Activated CD8-positive, alpha-beta T cell treated with anti-CD3 and anti-CD28 coated beads, Interleukin-2, amount 10 ng/mL, durations not matched to agents 7 days and 5 days (primary cell): ENCODE measurements at regions not wholly inside any gene's neighbourhood (a gene's known extent, or its start where the extent isn't known, plus 50 kb on each side); places are given as distances from the start of the nearest gene placed in this dataset.

Experiments used
- ATAC-seq: fragments of 150-1000 bp; cut with Tn5 transposase; one replicate; pipeline ENCODE4 v1.10.0; 2021; ENCODE audit warnings: moderate library complexity
- CTCF ChIA-PET: fragments of 350-600 bp; sonication (Branson Sonifier 250); formaldehyde crosslinking; loops from one replicate; lab custom pipeline; 2021; ENCODE audit warnings: antibody characterized with exemption; lab: Charles Lee
- POLR2A ChIA-PET: fragments of 350-600 bp; sonication (Branson Sonifier 250); formaldehyde crosslinking; loops from one replicate; lab custom pipeline; 2021; ENCODE audit warnings: antibody characterized with exemption; lab: Charles Lee
- DNase-seq: peaks from one replicate; pipeline ENCODE4 v3.0.0-alpha.2; 2020
- H3K27ac Mint-ChIP-seq: one replicate; pipeline ENCODE4 v1.8.0; 2021; ENCODE audit warnings: mild to moderate bottlenecking, mixed read lengths
- H3K27me3 Mint-ChIP-seq: one replicate; pipeline ENCODE4 v1.8.0; 2021; ENCODE audit warnings: low read depth, mixed read lengths
- H3K36me3 Mint-ChIP-seq: one replicate; pipeline ENCODE4 v1.8.0; 2021; ENCODE audit warnings: low read depth, mixed read lengths
- H3K4me1 Mint-ChIP-seq: one replicate; pipeline ENCODE4 v1.8.0; 2021; ENCODE audit warnings: low read depth, mixed read lengths
- H3K4me3 Mint-ChIP-seq: one replicate; pipeline ENCODE4 v1.8.0; 2021; ENCODE audit warnings: mild to moderate bottlenecking, mixed read lengths
- H3K9me3 Mint-ChIP-seq: one replicate; pipeline ENCODE4 v1.8.0; 2022; ENCODE audit warnings: mixed read lengths; ENCODE audit not compliant: insufficient read depth

GRCh38 chr15:98438326-98438725 lies 210.0 kb upstream of the IGF1R start:
- H3K27me3 Mint-ChIP-seq, result peaks cover 3% of the 10 kb centered on the region
- no peaks in the 10 kb centered on the region for H3K9me3 Mint-ChIP-seq
- no peak overlapping the region for H3K4me3 Mint-ChIP-seq
- CTCF ChIA-PET, result no interaction called here
- POLR2A ChIA-PET, result no interaction called here
- ATAC-seq, result no peak
- H3K27ac Mint-ChIP-seq, result no peak overlapping the region
- no peak for DNase-seq
- H3K4me1 Mint-ChIP-seq, result peaks cover 6% of the 10 kb centered on the region
- no peaks in the 10 kb centered on the region for H3K36me3 Mint-ChIP-seq

- H3K27me3 Mint-ChIP-seq, result peaks cover 7% of the 10 kb centered on the region
- no peaks in the 10 kb centered on the region for H3K36me3 Mint-ChIP-seq
- DNase-seq (no peak), ATAC-seq (no peak)
- H3K4me1 Mint-ChIP-seq, result peaks cover 6% of the 10 kb centered on the region
- ChIA-PET POLR2A (no interaction called here), CTCF (no interaction called here)
- no peak overlapping the region for H3K27ac Mint-ChIP-seq
- no peaks in the 10 kb centered on the region for H3K9me3 Mint-ChIP-seq
- H3K4me3 Mint-ChIP-seq, result no peak overlapping the region
Measured at GRCh38 chr15:98438907-98439306, 209.4 kb upstream of the IGF1R start.

GRCh38 chr15:98439523-98439942 lies 208.8 kb upstream of the IGF1R start:
- ChIA-PET POLR2A (no interaction called here), CTCF (interaction anchor here (1.3 kb wide), 1 partner anchor 207 kb away, joined by 3 read pairs; no protein-coding TSS in a partner anchor)
- Mint-ChIP-seq H3K4me3 (no peak overlapping the region), H3K27ac (no peak overlapping the region), H3K4me1 (peaks cover 6% of the 10 kb centered on the region), H3K27me3 (peaks cover 9% of the 10 kb centered on the region), H3K36me3 (no peaks in the 10 kb centered on the region), H3K9me3 (no peaks in the 10 kb centered on the region)
- ATAC-seq (no peak), DNase-seq (no peak)

GRCh38 chr15:98440917-98441316 lies 207.4 kb upstream of the IGF1R start:
- POLR2A ChIA-PET, result no interaction called here
- Mint-ChIP-seq H3K4me3 (no peak overlapping the region), H3K27ac (no peak overlapping the region), H3K36me3 (no peaks in the 10 kb centered on the region), H3K4me1 (peaks cover 6% of the 10 kb centered on the region), H3K9me3 (no peaks in the 10 kb centered on the region), H3K27me3 (peaks cover 9% of the 10 kb centered on the region)
- ATAC-seq, result no peak
- DNase-seq, result no peak
- CTCF ChIA-PET, result interaction anchor here (1.1 to 1.3 kb wide), 2 partner anchors 13 to 206 kb away, joined by 3 read pairs; no protein-coding TSS in a partner anchor

GRCh38 chr15:98441599-98441998 lies 206.7 kb upstream of the IGF1R start:
- DNase-seq, result no peak
- POLR2A ChIA-PET, result no interaction called here
- Mint-ChIP-seq H3K9me3 (no peaks in the 10 kb centered on the region), H3K27me3 (peaks cover 9% of the 10 kb centered on the region), H3K36me3 (no peaks in the 10 kb centered on the region), H3K4me1 (peaks cover 6% of the 10 kb centered on the region), H3K4me3 (no peak overlapping the region), H3K27ac (no peak overlapping the region)
- ATAC-seq, result no peak
- CTCF ChIA-PET, result interaction anchor here (0.8 to 1.1 kb wide), 5 partner anchors 78 to 634 kb away, joined by 3 to 5 read pairs (median 4); no protein-coding TSS in a partner anchor

GRCh38 chr15:98442379-98442833 lies 205.9 kb upstream of the IGF1R start:
- H3K27ac Mint-ChIP-seq, result no peak overlapping the region
- ChIA-PET CTCF (interaction anchor here (0.7 to 1.5 kb wide), 8 partner anchors 16 to 634 kb away, joined by 3 to 9 read pairs (median 4); no protein-coding TSS in a partner anchor), POLR2A (no interaction called here)
- no peak overlapping the region for H3K4me3 Mint-ChIP-seq
- H3K9me3 Mint-ChIP-seq, result no peaks in the 10 kb centered on the region
- H3K36me3 Mint-ChIP-seq, result no peaks in the 10 kb centered on the region
- peaks cover 6% of the 10 kb centered on the region for H3K4me1 Mint-ChIP-seq
- peak; percentile 65 for DNase-seq
- peaks cover 9% of the 10 kb centered on the region for H3K27me3 Mint-ChIP-seq
- ATAC-seq, result peak; percentile 79

GRCh38 chr15:98442901-98443300 lies 205.4 kb upstream of the IGF1R start:
- peaks cover 9% of the 10 kb centered on the region for H3K27me3 Mint-ChIP-seq
- CTCF ChIA-PET, result interaction anchor here (0.7 to 1.5 kb wide), 5 partner anchors 17 to 634 kb away, joined by 3 to 9 read pairs (median 4); no protein-coding TSS in a partner anchor
- H3K36me3 Mint-ChIP-seq, result no peaks in the 10 kb centered on the region
- ATAC-seq, result no peak
- H3K9me3 Mint-ChIP-seq, result no peaks in the 10 kb centered on the region
- H3K4me1 Mint-ChIP-seq, result peaks cover 6% of the 10 kb centered on the region
- no peak overlapping the region for H3K27ac Mint-ChIP-seq
- no peak overlapping the region for H3K4me3 Mint-ChIP-seq
- DNase-seq, result no peak
- POLR2A ChIA-PET, result no interaction called here

- Mint-ChIP-seq H3K4me1 (peaks cover 6% of the 10 kb centered on the region), H3K36me3 (no peaks in the 10 kb centered on the region), H3K27me3 (peaks cover 9% of the 10 kb centered on the region), H3K4me3 (no peak overlapping the region), H3K27ac (no peak overlapping the region), H3K9me3 (no peaks in the 10 kb centered on the region)
- no peak for ATAC-seq
- DNase-seq, result no peak
- ChIA-PET POLR2A (no interaction called here), CTCF (interaction anchor here (1.5 kb wide), 2 partner anchors 461 to 633 kb away, joined by 3 to 9 read pairs; no protein-coding TSS in a partner anchor)
Measured at GRCh38 chr15:98443526-98443925, 204.8 kb upstream of the IGF1R start.

GRCh38 chr15:98444138-98444537 lies 204.2 kb upstream of the IGF1R start:
- Mint-ChIP-seq H3K36me3 (no peaks in the 10 kb centered on the region), H3K27ac (no peak overlapping the region), H3K9me3 (no peaks in the 10 kb centered on the region), H3K4me3 (no peak overlapping the region), H3K4me1 (peaks cover 6% of the 10 kb centered on the region), H3K27me3 (peaks cover 9% of the 10 kb centered on the region)
- ChIA-PET POLR2A (no interaction called here), CTCF (interaction anchor here (1.5 kb wide), 2 partner anchors 461 to 632 kb away, joined by 3 to 9 read pairs; no protein-coding TSS in a partner anchor)
- DNase-seq (no peak), ATAC-seq (no peak)

- ATAC-seq (no peak), DNase-seq (no peak)
- Mint-ChIP-seq H3K9me3 (no peaks in the 10 kb centered on the region), H3K36me3 (no peaks in the 10 kb centered on the region), H3K4me3 (no peak overlapping the region), H3K27ac (no peak overlapping the region), H3K27me3 (peaks cover 9% of the 10 kb centered on the region), H3K4me1 (peaks cover 6% of the 10 kb centered on the region)
- ChIA-PET CTCF (no interaction called here), POLR2A (no interaction called here)
Measured at GRCh38 chr15:98445315-98445714, 203.0 kb upstream of the IGF1R start.

- no peak for ATAC-seq
- CTCF ChIA-PET, result no interaction called here
- H3K9me3 Mint-ChIP-seq, result no peaks in the 10 kb centered on the region
Measured at GRCh38 chr15:98446083-98446482, 202.3 kb upstream of the IGF1R start.

GRCh38 chr15:98447069-98447468 lies 201.3 kb upstream of the IGF1R start:
- ATAC-seq, result no peak
- CTCF ChIA-PET, result no interaction called here
- no peak for DNase-seq
- POLR2A ChIA-PET, result no interaction called here
- H3K27ac Mint-ChIP-seq, result no peak overlapping the region
- no peaks in the 10 kb centered on the region for H3K9me3 Mint-ChIP-seq
- H3K36me3 Mint-ChIP-seq, result no peaks in the 10 kb centered on the region
- peaks cover 6% of the 10 kb centered on the region for H3K4me1 Mint-ChIP-seq
- H3K4me3 Mint-ChIP-seq, result no peak overlapping the region
- peaks cover 9% of the 10 kb centered on the region for H3K27me3 Mint-ChIP-seq

More at GRCh38 chr15:98446083-98446482, 202.3 kb upstream of the IGF1R start:
- no peak for DNase-seq
- H3K4me3 Mint-ChIP-seq, result no peak overlapping the region
- POLR2A ChIA-PET, result no interaction called here
- no peak overlapping the region for H3K27ac Mint-ChIP-seq
- peaks cover 9% of the 10 kb centered on the region for H3K27me3 Mint-ChIP-seq
- H3K36me3 Mint-ChIP-seq, result no peaks in the 10 kb centered on the region
- peaks cover 6% of the 10 kb centered on the region for H3K4me1 Mint-ChIP-seq
